Inferior parietal cortex (tissue), 1 donor: ENCODE measurements at regions not wholly inside any gene's neighbourhood (a gene's known extent, or its start where the extent isn't known, plus 50 kb on each side); places are given as distances from the start of the nearest gene placed in this dataset.
"Not testable (repeated sequence)": the region's sequence is repeated elsewhere in the genome, so short reads cannot be mapped to it uniquely, and the experiment has no call there.

Experiments
- DNase-seq: peaks from one replicate; pipeline ENCODE4 v3.0.0-alpha.2; 2016; ENCODE audit errors: extremely low spot score

GRCh38 chr5:1652873-1653697, 129.3 kb upstream of the LPCAT1 start:
- DNase-seq = no peak

- no peak for DNase-seq
These were observed 128.5 kb upstream of the LPCAT1 start for GRCh38 chr5:1651971-1652872.

GRCh38 chr5:1651250-1651649, 127.5 kb upstream of the LPCAT1 start:
- DNase-seq = no peak

- no peak for DNase-seq
These were observed 125.8 kb upstream of the LPCAT1 start for GRCh38 chr5:1649554-1649953.

- no peak for DNase-seq
These were observed 125.0 kb upstream of the LPCAT1 start for GRCh38 chr5:1648806-1649205.

- DNase-seq = no peak
These were observed 123.8 kb upstream of the LPCAT1 start for GRCh38 chr5:1647580-1647979.

- DNase-seq = peak; percentile 89
These were observed 121.2 kb upstream of the LPCAT1 start for GRCh38 chr5:1644810-1645571.

- DNase-seq = not testable (repeated sequence)
These were observed 120.6 kb upstream of the LPCAT1 start for GRCh38 chr5:1644393-1644809.

GRCh38 chr5:1643651-1644392, 120.1 kb upstream of the LPCAT1 start:
- peak; percentile 15 for DNase-seq

GRCh38 chr5:1642621-1643061, 118.9 kb upstream of the LPCAT1 start:
- DNase-seq = no peak

GRCh38 chr5:1642221-1642620, 118.5 kb upstream of the LPCAT1 start:
- no peak for DNase-seq

- DNase-seq = peak; percentile 89
These were observed 117.9 kb upstream of the LPCAT1 start for GRCh38 chr5:1641560-1642166.

- DNase-seq = no peak
These were observed 117.3 kb upstream of the LPCAT1 start for GRCh38 chr5:1641041-1641440.

- DNase-seq = no peak
These were observed 116.7 kb upstream of the LPCAT1 start for GRCh38 chr5:1640421-1640881.

GRCh38 chr5:1639757-1640156, 116.0 kb upstream of the LPCAT1 start:
- no peak for DNase-seq

- no peak for DNase-seq
These were observed 115.1 kb upstream of the LPCAT1 start for GRCh38 chr5:1638658-1639400.

GRCh38 chr5:1637639-1638481, 114.1 kb upstream of the LPCAT1 start:
- no peak for DNase-seq

- no peak for DNase-seq
These were observed 113.3 kb upstream of the LPCAT1 start for GRCh38 chr5:1636981-1637638.
